HG03175 (cell line): ENCODE measurements at regions not wholly inside any gene's neighbourhood (a gene's known extent, or its start where the extent isn't known, plus 50 kb on each side); places are given as distances from the start of the nearest gene placed in this dataset.

Source experiments
- ATAC-seq: cut with Tn5 transposase; IDR thresholded peaks from one replicate; pipeline ENCODE4 v1.9.1; 2021; ENCODE audit warnings: mild to moderate bottlenecking, moderate library complexity; ENCODE audit not compliant: unreplicated experiment

- no peak for ATAC-seq
These were observed 439.4 kb upstream of the CDH19 start for GRCh38 chr18:67043276-67043675.

GRCh38 chr18:67041334-67041733, 437.4 kb upstream of the CDH19 start:
- ATAC-seq, result no peak

GRCh38 chr18:67035026-67035425, 431.1 kb upstream of the CDH19 start:
- ATAC-seq, result no peak

GRCh38 chr18:67023059-67023458, 419.2 kb upstream of the CDH19 start:
- no peak for ATAC-seq

GRCh38 chr18:67010919-67011318, 407.0 kb upstream of the CDH19 start:
- ATAC-seq, result no peak

- ATAC-seq, result no peak
These were observed 404.1 kb upstream of the CDH19 start for GRCh38 chr18:67007999-67008398.

- no peak for ATAC-seq
These were observed 403.2 kb upstream of the CDH19 start for GRCh38 chr18:67007085-67007484.

GRCh38 chr18:67001052-67001451, 397.2 kb upstream of the CDH19 start:
- ATAC-seq, result no peak

- ATAC-seq, result no peak
These were observed 395.1 kb upstream of the CDH19 start for GRCh38 chr18:66999003-66999402.

GRCh38 chr18:66995270-66995669, 391.4 kb upstream of the CDH19 start:
- no peak for ATAC-seq

GRCh38 chr18:66994790-66995189, 390.9 kb upstream of the CDH19 start:
- ATAC-seq, result no peak

- ATAC-seq, result no peak
These were observed 389.6 kb upstream of the CDH19 start for GRCh38 chr18:66993492-66993891.

- ATAC-seq, result no peak
These were observed 387.0 kb upstream of the CDH19 start for GRCh38 chr18:66990909-66991308.

GRCh38 chr18:66979009-66979408, 375.1 kb upstream of the CDH19 start:
- ATAC-seq, result no peak

GRCh38 chr18:66972681-66973080, 368.8 kb upstream of the CDH19 start:
- ATAC-seq, result no peak

GRCh38 chr18:66971960-66972359, 368.1 kb upstream of the CDH19 start:
- no peak for ATAC-seq

- no peak for ATAC-seq
These were observed 362.3 kb upstream of the CDH19 start for GRCh38 chr18:66966171-66966570.

- ATAC-seq, result no peak
These were observed 354.4 kb upstream of the CDH19 start for GRCh38 chr18:66958309-66958708.

GRCh38 chr18:66951750-66952149, 347.9 kb upstream of the CDH19 start:
- no peak for ATAC-seq

GRCh38 chr18:66949419-66949818, 345.5 kb upstream of the CDH19 start:
- ATAC-seq, result no peak

- no peak for ATAC-seq
These were observed 333.7 kb upstream of the CDH19 start for GRCh38 chr18:66937546-66937945.

- ATAC-seq, result no peak
These were observed 327.1 kb upstream of the CDH19 start for GRCh38 chr18:66931010-66931409.

GRCh38 chr18:66916834-66917233, 312.9 kb upstream of the CDH19 start:
- ATAC-seq, result no peak

GRCh38 chr18:66900837-66901236, 296.9 kb upstream of the CDH19 start:
- no peak for ATAC-seq
